ENCODE measurements at regions not wholly inside any gene's neighbourhood (a gene's known extent, or its start where the extent isn't known, plus 50 kb on each side); places are given as distances from the start of the nearest gene placed in this dataset.
"Not testable (repeated sequence)": the region's sequence is repeated elsewhere in the genome, so short reads cannot be mapped to it uniquely, and the experiment has no call there.

- peak; percentile 42 for DNase-seq
Measured at GRCh38 chr11:70885281-70886231, 366.8 kb downstream of the SHANK2 start.

DNA sequence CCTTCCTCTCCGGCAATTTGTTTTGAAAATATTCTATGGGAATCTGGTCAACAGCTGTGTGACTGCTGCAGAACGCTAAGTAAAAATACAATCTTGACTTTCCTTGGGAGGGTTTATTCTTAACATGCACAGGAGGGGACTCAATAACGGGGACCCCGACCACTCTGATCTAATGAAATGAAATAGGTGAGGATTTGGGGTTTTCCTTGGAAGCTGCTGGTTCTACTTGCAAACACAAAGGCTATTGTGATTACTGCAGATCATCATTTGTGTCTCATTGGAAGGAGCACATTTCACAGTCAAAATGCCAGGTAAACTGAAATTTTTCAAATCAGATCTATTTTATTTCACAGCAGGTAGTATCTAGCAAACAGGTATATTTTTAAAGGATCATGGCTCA, 366.1 kb downstream of the SHANK2 start:
- no peak for DNase-seq

DNA sequence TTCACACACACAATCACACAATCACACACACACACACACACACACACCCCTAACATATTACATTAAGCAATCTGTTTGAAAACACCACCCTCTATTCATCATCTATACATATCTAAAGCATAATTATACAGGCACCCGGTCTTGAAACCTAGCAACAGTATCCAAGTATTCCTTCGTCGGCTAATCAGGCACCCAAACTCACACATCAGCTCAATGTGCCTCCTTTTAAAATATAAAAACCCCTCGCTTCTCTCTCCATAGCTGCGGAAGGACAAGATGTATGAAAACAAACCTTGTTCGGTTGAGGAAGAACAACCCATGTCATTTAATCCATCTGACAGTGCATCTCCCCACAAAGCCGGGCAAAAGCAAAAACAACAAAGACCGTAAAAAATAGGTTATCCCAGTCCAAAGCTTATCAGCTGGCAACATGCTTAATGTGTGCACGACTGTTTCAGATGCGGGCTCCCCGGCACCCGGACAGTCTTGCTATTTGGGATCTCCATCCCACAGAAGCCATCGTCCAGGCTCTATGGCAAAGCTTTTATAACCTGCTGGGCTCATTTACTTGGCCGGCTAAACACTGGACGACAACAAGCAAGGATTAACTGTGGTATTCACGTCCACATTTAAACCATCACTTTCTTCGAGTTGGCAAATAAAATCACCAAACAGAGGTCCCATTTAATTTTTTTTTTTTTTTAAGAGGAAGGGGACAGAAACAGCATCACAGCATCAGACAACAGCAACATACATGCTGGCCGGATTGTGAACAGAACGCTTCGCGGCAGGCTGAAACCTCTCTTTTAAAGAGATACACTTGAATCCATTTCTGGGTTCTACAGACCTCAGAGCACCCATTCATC, 365.5 kb downstream of the SHANK2 start:
- DNase-seq, result no peak

DNA sequence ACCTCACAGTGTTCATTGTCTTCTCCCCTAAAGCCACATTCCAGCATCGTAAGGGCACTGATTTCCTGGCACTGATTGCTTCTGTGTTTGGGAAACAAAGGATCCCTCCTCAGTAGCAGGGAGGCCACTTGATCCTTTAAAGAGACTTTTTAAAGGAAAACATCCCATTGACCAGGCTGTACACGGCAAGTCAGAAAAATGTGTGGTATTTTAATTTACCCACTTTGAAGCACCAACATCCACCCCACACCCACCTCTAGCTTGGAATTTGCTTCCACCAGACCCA, 364.9 kb downstream of the SHANK2 start:
- no peak for DNase-seq

GRCh38 chr11:70888061-70888460, 364.3 kb downstream of the SHANK2 start:
- DNase-seq, result no peak

GRCh38 chr11:70889411-70889810, 363.0 kb downstream of the SHANK2 start:
- DNase-seq, result no peak

DNA sequence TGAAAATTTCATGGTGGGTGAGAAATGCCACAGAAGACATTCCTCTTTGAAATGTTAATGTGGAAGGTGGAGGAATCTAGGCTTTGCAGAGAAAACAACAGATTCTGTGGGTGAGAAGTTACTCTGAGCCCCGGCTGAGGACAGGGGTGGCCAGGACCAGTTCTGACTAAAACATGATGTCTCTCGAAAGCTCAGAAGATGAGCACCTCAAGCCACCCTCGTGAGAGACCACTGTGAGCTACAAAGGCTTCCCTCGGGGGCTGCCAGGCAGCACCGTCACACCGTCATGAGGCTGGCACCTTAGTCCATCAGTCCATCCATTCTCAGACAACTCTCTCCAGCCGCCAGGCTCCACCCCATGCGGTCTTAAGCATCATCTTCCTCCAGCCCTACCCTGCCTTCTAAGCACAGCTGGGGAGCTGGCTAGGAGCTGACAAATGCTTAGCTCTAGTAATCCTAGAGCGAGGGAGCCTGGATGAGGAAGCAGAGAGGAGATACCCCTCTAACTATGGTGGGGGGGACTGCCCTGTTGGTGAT, 360.5 kb downstream of the SHANK2 start:
- DNase-seq, result no peak

DNA sequence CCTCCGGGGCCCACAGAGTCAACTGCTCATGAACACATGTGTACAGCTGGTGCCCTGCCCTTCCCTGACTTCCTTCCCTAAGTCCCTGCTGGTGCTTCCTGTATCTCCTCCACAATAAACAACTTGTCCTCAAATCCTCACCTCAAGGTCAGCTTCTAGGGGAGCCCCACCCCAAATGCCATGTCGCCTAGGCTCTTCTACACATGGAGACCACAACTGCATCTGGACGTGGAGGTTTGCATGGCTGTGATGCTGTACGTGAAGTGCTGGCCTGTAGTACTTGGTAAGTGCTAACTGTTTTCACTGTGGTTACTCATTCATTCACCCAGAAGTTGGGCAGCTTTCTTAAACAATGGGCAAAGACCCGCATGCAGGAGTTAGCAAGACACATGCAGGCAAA, 359.5 kb downstream of the SHANK2 start:
- DNase-seq, result no peak

- no peak for DNase-seq
Measured at GRCh38 chr11:70894566-70895365, 357.6 kb downstream of the SHANK2 start.

DNA sequence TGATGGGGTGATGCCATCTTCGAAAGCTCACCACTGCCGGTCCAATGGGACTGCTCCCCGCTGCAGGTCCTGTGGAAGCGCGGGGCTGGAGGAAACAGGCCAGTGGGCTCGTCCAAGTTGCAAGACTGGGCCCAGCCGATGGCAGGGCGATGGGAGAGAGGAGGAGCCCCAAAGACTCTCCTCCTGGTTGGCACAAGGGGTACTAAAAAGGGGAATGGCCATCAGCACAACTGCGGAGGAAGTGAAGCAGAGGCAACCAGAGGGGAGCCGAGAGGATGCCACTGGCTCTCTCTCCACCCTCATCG, 357.1 kb downstream of the SHANK2 start:
- DNase-seq, result no peak

- no peak for DNase-seq
Measured at GRCh38 chr11:70897429-70897828, 354.9 kb downstream of the SHANK2 start.

DNA sequence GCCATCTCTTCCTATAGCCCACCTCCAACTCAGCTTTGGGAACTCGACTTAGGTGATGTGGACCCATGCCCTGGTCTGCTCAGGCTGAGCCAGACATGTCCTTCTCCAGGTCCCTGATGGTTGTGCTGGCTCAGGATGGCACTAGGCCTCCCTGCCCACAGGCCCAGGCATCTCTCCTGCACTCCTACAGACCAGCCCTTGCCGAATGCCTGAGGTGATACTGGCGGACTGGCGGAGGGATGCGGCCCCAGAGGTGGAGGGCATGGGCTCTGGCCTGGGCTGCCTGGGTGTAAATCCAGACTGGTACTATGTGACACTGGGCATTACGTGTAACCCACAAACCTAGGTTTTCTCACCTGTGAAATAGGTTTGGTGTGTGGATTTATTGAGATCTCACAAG, 352.8 kb downstream of the SHANK2 start:
- no peak for DNase-seq

GRCh38 chr11:70900540-70900939, 351.8 kb downstream of the SHANK2 start:
- no peak for DNase-seq

DNA sequence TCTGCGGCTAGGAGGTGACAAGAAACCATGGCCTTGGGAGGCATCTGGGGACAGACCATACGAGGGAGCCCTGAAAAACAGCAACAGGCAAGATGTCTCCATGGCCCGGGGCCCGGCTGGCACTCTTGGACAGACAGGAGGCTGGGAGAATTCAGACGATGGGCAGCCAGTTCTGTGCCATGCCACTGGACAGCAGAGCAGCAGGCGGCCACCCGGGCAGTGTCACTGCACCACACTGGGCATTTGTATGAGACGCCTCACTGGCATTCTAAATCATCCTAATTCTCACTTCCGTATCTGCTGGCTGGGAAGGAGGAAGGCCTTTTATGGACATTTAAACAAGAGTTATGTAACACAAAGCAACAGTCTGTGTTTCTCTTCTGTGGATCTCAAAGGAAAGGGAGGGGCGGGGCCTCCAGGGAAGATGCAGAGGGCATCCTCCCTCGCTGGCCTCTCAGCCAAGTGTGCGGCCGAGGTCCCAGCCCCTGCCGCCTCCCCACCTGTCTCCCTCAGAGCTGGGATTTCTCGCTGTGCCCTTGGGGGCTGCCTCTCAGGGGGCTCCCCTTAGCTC, 350.3 kb downstream of the SHANK2 start:
- DNase-seq, result no peak

DNA sequence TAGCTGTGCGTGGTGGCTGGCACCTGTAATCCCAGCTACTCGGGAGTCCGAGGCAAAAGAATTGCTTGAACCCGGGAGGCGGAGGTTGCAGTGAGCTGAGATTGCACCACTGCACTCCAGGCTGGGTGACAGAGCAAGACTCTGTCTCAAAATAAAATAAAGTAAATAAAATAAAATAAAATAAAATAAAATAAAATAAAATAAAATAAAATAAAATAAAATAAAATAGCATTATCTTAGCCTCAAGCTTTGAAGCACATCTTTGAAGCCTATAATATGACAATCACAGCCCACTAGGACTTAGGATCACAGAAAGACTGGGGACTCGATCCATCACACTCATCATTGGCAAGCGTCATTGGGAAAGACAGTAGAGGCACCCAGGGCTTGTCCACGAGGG, 349.1 kb downstream of the SHANK2 start:
- not testable (repeated sequence) for DNase-seq

- DNase-seq, result no peak
Measured at GRCh38 chr11:70906101-70906500, 346.3 kb downstream of the SHANK2 start.

- DNase-seq, result no peak
Measured at GRCh38 chr11:70908223-70908622, 344.2 kb downstream of the SHANK2 start.

DNA sequence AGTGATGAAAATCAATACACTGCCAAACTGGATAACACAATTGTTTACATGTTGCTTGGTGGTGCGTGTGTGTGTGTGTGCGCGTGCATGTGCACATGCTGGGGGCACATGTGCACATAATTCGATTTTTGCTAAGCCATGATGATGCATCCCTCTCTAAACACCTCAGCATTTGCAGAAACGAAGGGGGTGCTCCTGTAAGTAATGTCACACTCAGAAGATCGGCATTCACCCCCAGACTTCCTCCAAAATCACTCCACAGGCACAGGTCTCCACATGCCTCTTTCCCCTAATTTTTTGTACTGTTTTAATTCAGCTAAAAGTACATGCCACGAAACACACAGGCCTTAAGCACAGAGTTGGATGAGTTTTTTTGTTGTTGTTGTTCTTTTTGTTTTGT, 341.5 kb downstream of the SHANK2 start:
- no peak for DNase-seq

DNA sequence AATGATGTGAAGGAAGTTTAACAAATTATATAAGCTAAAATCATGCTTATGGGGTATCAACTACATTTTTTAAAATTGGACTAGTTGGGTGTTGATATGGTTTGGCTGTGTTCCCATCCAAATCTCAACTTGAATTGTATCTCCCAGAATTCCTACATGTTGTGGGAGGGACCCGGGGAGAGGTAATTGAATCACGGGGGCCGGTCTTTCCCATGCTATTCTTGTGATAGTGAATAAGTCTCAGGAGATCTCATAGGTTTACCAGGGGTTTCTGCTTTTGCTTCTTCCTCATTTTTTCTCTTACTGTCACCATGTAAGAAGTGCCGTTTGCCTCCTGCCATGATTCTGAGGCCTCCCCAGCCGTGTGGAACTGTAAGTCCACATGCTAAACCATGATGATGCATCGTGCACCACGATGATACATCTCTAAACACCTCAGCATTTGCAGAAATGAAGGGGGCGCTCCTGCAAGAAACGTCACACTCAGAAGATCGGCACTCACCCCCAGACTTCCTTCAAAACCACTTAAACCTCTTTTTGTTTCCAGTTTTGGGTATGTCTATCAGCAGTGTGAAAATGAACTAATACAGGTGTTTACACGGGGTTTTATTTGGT, 340.0 kb downstream of the SHANK2 start:
- no peak for DNase-seq

GRCh38 chr11:70913715-70914231, 338.6 kb downstream of the SHANK2 start:
- DNase-seq, result peak; percentile 99

- DNase-seq, result no peak
Measured at GRCh38 chr11:70914496-70914895, 337.9 kb downstream of the SHANK2 start.
